ENCODE measurements at regions not wholly inside any gene's neighbourhood (a gene's known extent, or its start where the extent isn't known, plus 50 kb on each side); places are given as distances from the start of the nearest gene placed in this dataset.

GRCh38 chr12:9342614-9343353, 134.6 kb upstream of the PZP start:
- TF ChIP-seq CTCF (IDR thresholded peaks at IDR 0.05) (no peak), POLR2A (IDR thresholded peaks at IDR 0.05) (no peak)

All from esophagus squamous epithelium (tissue), 4 donors.